Aorta (tissue), 5 donors: ENCODE measurements at regions not wholly inside any gene's neighbourhood (a gene's known extent, or its start where the extent isn't known, plus 50 kb on each side); places are given as distances from the start of the nearest gene placed in this dataset.

Experiments
- ATAC-seq: fragments of 200-7000 bp; cut with Tn5 transposase; one replicate; pipeline ENCODE4 v1.9.1; 2022; ENCODE audit warnings: moderate library complexity; ENCODE audit not compliant: low FRiP score
- DNase-seq, 2 donors: peaks; one replicate each; pipeline ENCODE4 v3.0.0-alpha.2; 2020
- H3K27ac ChIP-seq, 2 donors: one replicate each; pipeline ENCODE4 v1.5.1; 2013; ENCODE audit warnings: low read length in 2 of 2, mild to moderate bottlenecking in 2 of 2, moderate library complexity in 2 of 2, control low read depth in 1 of 2, inconsistent platforms in 1 of 2, low read depth in 1 of 2
- H3K27me3 ChIP-seq, 2 donors: one replicate each; pipeline ENCODE4 v1.6.1; 2013; ENCODE audit warnings: control low read depth in 1 of 2, low read length in 1 of 2, mild to moderate bottlenecking in 1 of 2, moderate library complexity in 1 of 2; ENCODE audit not compliant: insufficient read depth in 2 of 2, control insufficient read depth in 1 of 2
- H3K36me3 ChIP-seq, 2 donors: one replicate each; pipeline ENCODE4 v1.6.1; 2013; ENCODE audit warnings: control low read depth in 1 of 2, low read length in 1 of 2, mild to moderate bottlenecking in 1 of 2; ENCODE audit not compliant: insufficient read depth in 2 of 2, control insufficient read depth in 1 of 2
- H3K4me1 ChIP-seq, 2 donors: one replicate each; pipeline ENCODE4 v1.6.1; 2013; ENCODE audit warnings: low read length in 2 of 2, control low read depth in 1 of 2, mild to moderate bottlenecking in 1 of 2, moderate library complexity in 1 of 2; ENCODE audit not compliant: insufficient read depth in 2 of 2, control insufficient read depth in 1 of 2
- H3K4me3 ChIP-seq, 2 donors: one replicate each; pipeline ENCODE4 v1.5.1; 2013; ENCODE audit warnings: low read length in 2 of 2, control low read depth in 1 of 2, mild to moderate bottlenecking in 1 of 2
- H3K9me3 ChIP-seq: one replicate; pipeline ENCODE4 v1.6.1; 2013; ENCODE audit warnings: mild to moderate bottlenecking, low read length; ENCODE audit not compliant: control insufficient read depth
- WGBS, 2 donors: extraction: QIAGEN DNeasy Blood & Tissue Kit; methylation state at CpG; one replicate each; pipeline ENCODE4 v1.1.7; 2013; 5-methylcytosine and 5-hydroxymethylcytosine counted together
- intact Hi-C, 2 donors: fragments of 100-400 bp; cut with DNase I; formaldehyde crosslinking; loops; one replicate each; pipeline versions ENCODE4 v1.14.2 to v1.15.0; 2022
- donor health status: healthy with polysubstance abuse.
- donor health status: Bipolar disorder and iron deficiency.
- donor health status: DM: no; HTN: no; CAD: no.
- donor health status: DM: no; HTN: no; CAD: no.
- donor health status: DM: yes; HTN: yes; CAD: no.

- H3K9me3 ChIP-seq = no peaks in the 10 kb centered on the region
- H3K4me1 ChIP-seq = no peaks in the 10 kb centered on the region
- ATAC-seq (peak; percentile 58), DNase-seq (no peak)
- WGBS, 2 donors = 92 to 94% methylated on average over 1 of the region's 1 CpG
- no peaks in the 10 kb centered on the region for H3K36me3 ChIP-seq
- H3K4me3 ChIP-seq = no peak overlapping the region
- no peaks in the 10 kb centered on the region for H3K27me3 ChIP-seq
- intact Hi-C loops = no loop called here
- H3K27ac ChIP-seq = no peak overlapping the region
Measured at GRCh38 chr3:170724599-170725280, 138.9 kb upstream of the SLC7A14 start.

GRCh38 chr3:170723241-170723640 lies 137.4 kb upstream of the SLC7A14 start:
- DNase-seq (no peak), ATAC-seq (no peak)
- 19 to 63% methylated on average over 1 of the region's 1 CpG for WGBS, 2 donors
- Histone ChIP-seq H3K27ac (no peak overlapping the region), H3K27me3 (no peaks in the 10 kb centered on the region), H3K36me3 (no peaks in the 10 kb centered on the region), H3K9me3 (no peaks in the 10 kb centered on the region), H3K4me1 (no peaks in the 10 kb centered on the region), H3K4me3 (no peak overlapping the region)
- intact Hi-C loops = no loop called here

GRCh38 chr3:170721563-170721962 lies 135.7 kb upstream of the SLC7A14 start:
- no peak for ATAC-seq
- H3K4me3 ChIP-seq = no peak overlapping the region
- intact Hi-C loops = no loop called here
- H3K27ac ChIP-seq = no peak overlapping the region
- H3K4me1 ChIP-seq = no peaks in the 10 kb centered on the region
- H3K9me3 ChIP-seq = no peaks in the 10 kb centered on the region
- DNase-seq = no peak
- no peaks in the 10 kb centered on the region for H3K36me3 ChIP-seq
- H3K27me3 ChIP-seq = no peaks in the 10 kb centered on the region

GRCh38 chr3:170719300-170719699 lies 133.4 kb upstream of the SLC7A14 start:
- H3K27me3 ChIP-seq = no peaks in the 10 kb centered on the region
- H3K4me3 ChIP-seq = no peak overlapping the region
- no peaks in the 10 kb centered on the region for H3K9me3 ChIP-seq
- ATAC-seq (no peak), DNase-seq (no peak)
- intact Hi-C loops = no loop called here
- H3K27ac ChIP-seq = no peak overlapping the region
- 82 to 83% methylated on average over 1 of the region's 1 CpG for WGBS, 2 donors
- H3K36me3 ChIP-seq = no peaks in the 10 kb centered on the region
- H3K4me1 ChIP-seq = no peaks in the 10 kb centered on the region

- intact Hi-C loops = no loop called here
- no peaks in the 10 kb centered on the region for H3K27me3 ChIP-seq
- ATAC-seq = no peak
- H3K4me3 ChIP-seq = no peak overlapping the region
- no peak for DNase-seq
- H3K9me3 ChIP-seq = no peaks in the 10 kb centered on the region
- no peaks in the 10 kb centered on the region for H3K4me1 ChIP-seq
- 93 to 96% methylated on average over 3 of the region's 3 CpGs for WGBS, 2 donors
- no peak overlapping the region for H3K27ac ChIP-seq
- H3K36me3 ChIP-seq = no peaks in the 10 kb centered on the region
Measured at GRCh38 chr3:170718848-170719247, 133.0 kb upstream of the SLC7A14 start.

GRCh38 chr3:170717410-170718402 lies 131.8 kb upstream of the SLC7A14 start:
- H3K36me3 ChIP-seq = no peaks in the 10 kb centered on the region
- no peak overlapping the region for H3K27ac ChIP-seq
- intact Hi-C loops = no loop called here
- H3K4me3 ChIP-seq = no peak overlapping the region
- ATAC-seq = no peak
- WGBS, 2 donors = 57 to 62% methylated on average over 6 of the region's 6 CpGs
- peak in 1 of 2 donors; percentile 55 for DNase-seq
- H3K27me3 ChIP-seq = no peaks in the 10 kb centered on the region
- H3K9me3 ChIP-seq = no peaks in the 10 kb centered on the region
- H3K4me1 ChIP-seq = peaks cover 0 to 3% of the 10 kb centered on the region in 2 donors

- 65 to 79% methylated on average over 5 of the region's 5 CpGs for WGBS, 2 donors
- no peak for DNase-seq
- Histone ChIP-seq H3K27me3 (no peaks in the 10 kb centered on the region), H3K4me1 (peaks cover 0 to 4% of the 10 kb centered on the region in 2 donors), H3K9me3 (no peaks in the 10 kb centered on the region), H3K27ac (no peak overlapping the region), H3K4me3 (no peak overlapping the region), H3K36me3 (no peaks in the 10 kb centered on the region)
- intact Hi-C loops = no loop called here
- no peak for ATAC-seq
Measured at GRCh38 chr3:170716172-170716805, 130.4 kb upstream of the SLC7A14 start.

GRCh38 chr3:170714562-170715535 lies 129.0 kb upstream of the SLC7A14 start:
- Histone ChIP-seq H3K4me3 (no peak overlapping the region), H3K27me3 (no peaks in the 10 kb centered on the region), H3K36me3 (no peaks in the 10 kb centered on the region), H3K4me1 (peaks cover 0 to 4% of the 10 kb centered on the region in 2 donors), H3K9me3 (no peaks in the 10 kb centered on the region), H3K27ac (no peak overlapping the region)
- ATAC-seq (no peak), DNase-seq (no peak)
- intact Hi-C loops = no loop called here
- 66 to 74% methylated on average over 3 of the region's 3 CpGs for whole genome bisulfite sequencing, 2 donors
